HG02885 (cell line): ENCODE measurements at regions not wholly inside any gene's neighbourhood (a gene's known extent, or its start where the extent isn't known, plus 50 kb on each side); places are given as distances from the start of the nearest gene placed in this dataset.
"Not testable (repeated sequence)": the region's sequence is repeated elsewhere in the genome, so short reads cannot be mapped to it uniquely, and the experiment has no call there.

Experiments used
- ATAC-seq: cut with Tn5 transposase; IDR thresholded peaks from one replicate; pipeline ENCODE4 v1.9.1; 2021; ENCODE audit warnings: mild to moderate bottlenecking; ENCODE audit not compliant: unreplicated experiment, poor library complexity

GRCh38 chr16:87213536-87213935, 103.7 kb downstream of the C16orf95 start:
- ATAC-seq: no peak

DNA sequence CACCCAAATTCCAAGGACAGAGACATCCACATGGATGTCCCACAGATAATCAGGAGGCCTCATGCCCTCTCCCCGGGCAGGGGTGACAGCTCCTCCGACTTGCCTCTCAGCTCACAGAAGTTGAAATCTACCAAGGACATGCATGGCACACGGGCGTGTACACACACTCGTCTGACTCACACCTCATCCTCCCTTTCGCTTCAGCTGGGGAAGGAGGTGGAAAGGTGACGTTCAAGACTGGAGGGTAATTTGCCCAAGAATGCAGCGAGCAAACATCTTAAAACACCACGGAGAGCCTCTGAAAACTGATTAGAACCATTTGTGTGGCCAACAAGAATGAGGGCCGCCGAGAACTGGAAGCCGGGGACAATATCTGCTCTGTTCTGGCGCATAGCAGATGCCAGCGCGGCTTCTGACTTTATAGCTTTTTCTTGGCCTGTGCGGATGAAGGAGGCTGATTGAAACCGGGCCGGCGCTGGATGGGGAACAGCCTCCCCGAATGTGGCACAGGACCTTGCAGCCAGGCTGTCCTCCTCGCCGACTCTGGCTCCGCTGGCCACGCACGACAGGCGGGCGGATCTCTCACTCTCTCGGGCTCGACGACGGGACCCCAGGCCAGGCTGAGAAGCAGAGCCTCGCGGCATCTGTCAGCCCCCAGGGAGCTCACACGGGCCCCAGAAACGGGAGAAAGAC, 100.9 kb downstream of the C16orf95 start:
- ATAC-seq: no peak

DNA sequence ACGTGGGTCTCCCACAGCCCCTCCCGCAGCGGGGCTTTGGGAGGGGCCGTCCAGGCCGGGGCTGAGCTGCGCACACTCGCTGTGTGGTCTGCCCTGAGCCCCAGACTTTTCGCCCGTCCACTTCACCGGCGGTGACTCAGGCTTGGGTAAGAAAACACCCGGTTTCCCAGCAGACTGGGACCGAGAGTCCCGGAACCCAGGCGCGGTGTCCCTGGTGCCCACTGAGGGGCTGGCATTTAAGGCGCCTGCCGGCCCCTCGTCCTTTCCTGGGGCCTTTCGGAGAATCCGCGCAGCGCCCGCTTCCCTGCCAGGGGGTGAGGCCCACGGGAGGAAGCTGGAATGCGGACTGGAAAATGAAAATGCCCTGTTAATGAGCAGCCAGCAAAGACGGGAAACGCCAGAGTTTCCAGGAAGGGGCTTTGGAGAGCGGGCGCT, 100.3 kb downstream of the C16orf95 start:
- ATAC-seq: no peak

- not testable (repeated sequence) for ATAC-seq
Observed at GRCh38 chr16:87217802-87218201, 99.4 kb downstream of the C16orf95 start.

- ATAC-seq: no peak
Observed at GRCh38 chr16:87218281-87219055, 98.7 kb downstream of the C16orf95 start.

GRCh38 chr16:87219287-87219909, 97.8 kb downstream of the C16orf95 start:
- no peak for ATAC-seq

- ATAC-seq: no peak
Observed at GRCh38 chr16:87221633-87222032, 95.6 kb downstream of the C16orf95 start.

- ATAC-seq: no peak
Observed at GRCh38 chr16:87222335-87222734, 94.9 kb downstream of the C16orf95 start.

DNA sequence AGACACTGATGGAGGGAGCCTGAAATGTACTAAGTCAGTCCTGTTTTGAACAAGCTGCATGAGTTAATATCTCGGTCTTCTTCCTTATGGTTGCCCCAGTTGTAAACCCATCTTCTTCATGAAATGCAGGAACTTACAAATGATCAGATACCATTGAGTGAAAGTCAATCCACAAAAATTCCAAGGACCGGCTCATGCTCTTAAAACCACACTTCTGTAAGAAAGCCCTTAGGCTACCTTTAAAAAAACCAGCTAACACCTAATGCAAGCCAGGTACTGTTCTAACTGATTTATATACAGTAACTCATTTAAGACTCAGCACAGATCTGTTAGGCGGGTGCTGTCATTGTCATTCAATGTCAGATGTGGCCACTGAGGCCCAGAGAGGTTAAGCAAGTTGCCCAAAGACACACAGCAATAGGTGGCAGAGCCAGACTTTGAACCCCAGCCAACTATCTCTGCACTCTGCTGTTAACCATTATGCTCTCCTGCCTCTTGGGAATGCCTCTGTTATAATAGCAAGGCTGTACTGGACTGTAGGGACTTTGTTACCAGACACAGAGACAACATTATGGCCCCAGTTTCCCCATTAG, 93.4 kb downstream of the C16orf95 start:
- no peak for ATAC-seq

DNA sequence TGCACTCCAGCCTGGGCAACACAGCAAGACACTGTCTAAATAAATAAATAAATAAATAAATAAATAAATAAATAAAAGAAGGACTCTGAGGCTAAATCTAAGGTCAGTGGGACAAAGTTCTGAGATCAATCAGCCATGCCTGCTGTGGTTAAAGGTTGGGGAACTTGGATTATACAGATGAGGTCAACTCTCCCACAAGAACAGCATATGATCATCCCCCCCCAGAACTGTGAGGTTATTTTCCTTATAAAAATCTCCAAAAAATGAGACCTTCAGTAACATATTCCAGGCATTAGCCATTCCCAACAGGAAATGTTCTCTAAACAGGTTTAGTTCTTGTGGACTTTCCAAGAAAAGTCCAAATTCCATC, 90.3 kb downstream of the C16orf95 start:
- no peak for ATAC-seq

DNA sequence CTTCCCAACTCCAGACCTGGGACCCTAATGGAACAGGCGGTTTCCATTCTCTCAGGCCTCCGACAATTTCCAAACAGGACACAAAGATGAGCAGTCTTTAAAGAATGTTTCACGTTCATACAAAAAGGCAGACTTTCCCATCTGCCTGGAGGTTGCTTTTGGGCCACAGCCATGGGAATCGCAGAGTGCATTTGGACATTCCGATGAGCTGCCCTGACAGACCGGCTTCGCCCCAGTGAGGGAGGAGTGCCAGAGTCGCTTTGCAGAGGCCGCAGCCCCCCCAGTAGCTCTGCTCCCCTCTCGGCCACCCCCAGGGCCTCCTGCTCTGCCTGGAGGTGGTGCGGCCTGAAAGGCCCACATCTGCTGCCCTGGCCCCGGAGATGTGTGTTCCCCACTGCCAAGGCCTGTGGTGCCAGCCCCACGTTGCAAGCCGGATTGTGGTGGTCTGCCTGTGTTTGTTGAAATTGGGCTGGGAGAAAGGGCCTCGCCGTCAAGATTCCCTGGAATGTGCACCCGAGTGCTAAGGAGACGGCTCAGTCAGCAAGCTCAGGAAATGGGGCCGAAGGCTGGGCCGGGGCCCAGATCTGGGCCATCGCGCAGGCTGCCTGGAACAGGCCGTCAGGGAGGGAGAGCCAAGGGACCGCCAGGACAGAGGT, 89.8 kb downstream of the C16orf95 start:
- no peak for ATAC-seq

DNA sequence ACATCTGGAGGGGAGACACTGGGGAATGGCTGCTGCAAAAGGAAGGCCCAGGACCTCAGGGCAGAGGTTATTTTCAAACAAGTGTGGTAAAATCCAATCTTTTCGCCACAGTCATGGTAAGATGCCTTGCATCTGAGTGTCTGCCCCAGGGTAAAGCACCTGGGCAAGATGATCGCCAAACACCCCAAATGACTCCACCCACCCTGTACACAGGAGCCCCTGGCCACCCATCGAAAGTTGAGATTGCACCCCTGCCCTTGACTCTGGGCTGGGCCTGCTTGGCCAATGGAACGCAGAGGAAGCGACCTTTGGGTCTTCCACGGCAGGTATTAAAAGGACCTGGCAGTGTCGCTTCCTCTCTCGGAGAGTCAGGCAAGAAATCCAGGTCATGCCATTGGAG, 88.8 kb downstream of the C16orf95 start:
- no peak for ATAC-seq

DNA sequence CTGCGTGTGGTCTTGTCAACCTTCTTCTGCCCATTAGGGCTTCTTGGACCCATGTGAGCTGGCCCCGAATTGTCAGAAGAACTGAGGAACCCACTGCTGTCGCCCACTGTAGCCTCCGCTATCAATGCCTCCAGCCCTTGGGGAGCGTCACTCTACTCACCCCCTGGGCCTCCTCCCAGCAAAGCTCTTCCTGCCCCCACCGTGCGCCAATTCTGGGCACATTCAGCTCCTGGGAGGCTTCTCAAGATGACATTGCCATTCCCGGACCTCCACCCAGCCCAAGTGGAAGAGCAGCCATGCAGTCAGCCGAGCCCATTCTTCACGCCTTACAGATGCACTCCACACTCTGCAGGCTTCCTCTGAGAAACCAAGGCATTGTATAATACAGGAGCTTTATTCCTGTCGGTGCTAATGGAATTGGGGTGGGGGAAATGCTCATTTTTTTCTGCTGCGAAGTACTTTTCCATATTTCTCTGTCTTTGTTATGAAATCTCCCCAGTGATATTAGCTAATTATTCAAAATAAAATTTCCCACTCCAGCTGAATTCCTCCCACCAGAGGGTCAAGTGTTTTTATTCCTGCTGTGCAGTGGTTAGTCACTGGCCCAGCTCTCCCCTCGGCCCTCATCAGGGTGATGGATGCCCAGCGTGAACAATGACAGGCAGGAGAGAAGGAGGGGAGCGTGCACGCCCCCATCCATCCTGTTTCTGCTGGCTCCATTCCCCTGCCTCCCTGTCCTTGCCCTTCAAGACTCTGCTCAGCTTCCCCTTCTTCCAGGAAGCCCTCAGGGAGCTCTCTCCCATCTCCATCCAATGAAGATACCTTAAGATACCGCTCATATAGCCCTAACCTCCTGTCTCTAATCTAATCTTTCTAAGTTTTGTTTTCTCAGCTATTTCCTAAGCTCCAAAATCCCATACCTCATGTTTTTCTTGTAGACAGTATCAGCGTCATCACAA, 87.7 kb downstream of the C16orf95 start:
- no peak for ATAC-seq

DNA sequence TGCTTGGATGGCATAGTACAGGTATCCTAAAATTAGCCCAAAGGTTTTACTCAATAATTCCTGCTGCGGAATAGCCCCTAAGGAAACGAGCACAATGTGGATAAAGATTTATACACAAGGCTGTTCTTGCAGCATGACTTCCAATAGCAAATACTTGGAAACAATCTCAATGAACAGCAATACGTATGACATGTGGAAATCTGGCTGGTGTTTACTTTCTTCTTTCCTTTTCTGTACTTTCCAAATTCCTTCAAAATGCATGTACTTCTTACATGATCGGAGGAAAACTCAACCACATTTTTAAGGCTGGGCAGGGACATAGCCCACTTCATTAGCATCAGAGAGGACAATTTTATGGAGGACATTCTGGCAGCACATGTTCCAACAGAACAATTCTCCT, 86.6 kb downstream of the C16orf95 start:
- ATAC-seq: no peak

DNA sequence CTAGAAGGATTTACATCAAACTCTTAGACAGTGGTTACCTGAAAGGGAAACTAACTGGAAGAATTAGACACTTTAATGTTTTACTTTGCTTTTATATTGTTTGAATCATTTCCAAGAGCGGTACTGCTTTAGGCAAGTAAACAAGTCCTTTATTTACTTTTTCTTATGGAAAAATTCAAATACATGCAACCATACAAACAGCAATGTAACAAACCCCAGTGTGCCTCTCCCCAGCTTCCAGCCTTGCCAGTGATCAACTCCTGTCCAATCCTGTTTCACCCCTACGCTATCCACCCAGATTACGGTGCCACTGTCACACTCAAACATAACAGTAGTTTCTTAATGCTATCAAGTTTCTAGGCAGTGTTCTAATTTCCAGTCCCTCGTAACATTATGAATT, 85.9 kb downstream of the C16orf95 start:
- no peak for ATAC-seq

DNA sequence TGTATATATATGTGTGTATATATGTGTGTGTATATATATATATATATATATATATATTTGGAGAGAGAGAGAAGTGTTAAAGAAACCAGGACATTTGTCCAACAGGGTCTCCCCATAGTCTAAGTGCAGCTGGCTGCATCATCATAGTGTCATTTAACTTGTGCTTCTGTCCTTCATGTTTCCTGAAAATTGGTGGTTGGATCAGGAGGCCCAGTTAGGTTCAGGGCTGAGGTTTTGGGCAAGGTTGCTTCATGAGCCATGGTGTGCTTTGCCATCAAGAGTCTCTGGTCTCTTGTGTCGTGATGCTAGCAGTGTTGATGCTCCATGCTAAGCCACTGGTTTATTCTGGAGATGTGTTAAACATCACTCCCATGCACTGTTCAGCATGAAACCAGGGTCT, 85.3 kb downstream of the C16orf95 start:
- no peak for ATAC-seq

GRCh38 chr16:87233928-87234327, 83.3 kb downstream of the C16orf95 start:
- ATAC-seq: no peak

DNA sequence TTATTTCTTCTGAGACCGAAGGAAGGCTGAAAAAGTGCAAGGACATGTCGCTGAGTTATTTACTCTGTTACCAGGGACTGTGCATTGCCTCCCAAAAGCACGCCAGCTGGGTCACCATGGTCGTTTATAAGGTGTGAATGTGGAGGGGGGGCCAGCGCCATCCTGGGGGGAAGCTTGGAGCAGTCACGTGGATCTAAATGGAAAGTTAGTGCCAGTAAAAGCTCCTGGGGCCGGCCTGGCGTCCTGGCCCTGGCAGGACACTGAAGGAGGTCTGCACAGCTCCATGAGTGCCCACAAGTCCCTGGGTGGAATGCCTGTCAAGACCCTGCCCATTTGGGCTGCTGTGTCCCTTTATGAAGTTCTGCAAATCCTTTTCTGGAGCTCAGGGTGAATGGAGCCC, 82.6 kb downstream of the C16orf95 start:
- no peak for ATAC-seq

DNA sequence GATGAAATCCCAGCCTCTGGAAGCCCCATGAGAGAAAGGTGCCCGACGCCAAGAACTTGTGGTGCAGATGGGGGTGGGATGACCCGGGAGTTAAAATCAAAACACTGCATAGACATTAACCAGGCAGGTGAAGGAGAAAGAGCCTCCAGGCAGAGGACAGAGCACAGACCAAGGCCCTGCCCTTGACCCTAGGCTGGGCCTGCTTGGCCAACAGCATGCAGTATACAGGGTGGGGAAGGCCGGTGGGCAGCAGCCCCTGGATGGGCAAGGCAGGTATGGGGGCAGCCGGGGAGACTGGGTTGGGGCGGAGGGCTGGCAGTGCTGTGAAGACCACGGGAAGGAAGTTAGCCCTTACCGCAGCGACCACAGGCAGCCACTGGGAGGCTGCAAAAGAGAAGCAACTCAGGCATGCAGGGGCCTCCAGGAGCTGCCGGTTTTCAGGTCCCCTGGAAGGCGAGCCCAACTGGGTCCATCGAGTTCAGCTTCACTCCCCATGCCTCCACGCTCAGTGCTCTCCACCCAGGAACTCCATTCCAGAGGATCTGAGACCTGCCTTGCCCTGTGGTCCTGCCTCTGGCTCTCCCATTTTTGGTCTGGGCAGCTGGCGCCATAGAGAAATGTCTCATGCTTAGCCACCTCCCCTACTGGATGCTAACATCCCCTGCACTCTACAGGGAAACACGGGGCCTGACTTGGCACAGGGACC, 81.2 kb downstream of the C16orf95 start:
- no peak for ATAC-seq
